22Rv1 (cell line): ENCODE measurements at regions not wholly inside any gene's neighbourhood (a gene's known extent, or its start where the extent isn't known, plus 50 kb on each side); places are given as distances from the start of the nearest gene placed in this dataset.

Source experiments
- ZFX ChIP-seq: fragments of 450-650 bp; IDR thresholded peaks from 2 replicates; pipeline ENCODE4 v1.6.1; 2017; ENCODE audit warnings: antibody characterized with exemption, borderline replicate concordance
- TF ChIP-seq, protein P1 (sequence below): fragments of 450-650 bp; IDR thresholded peaks from 2 replicates; pipeline ENCODE4 v1.5.1; 2017; ENCODE audit warnings: mild to moderate bottlenecking

GRCh38 chr3:177976866-177977265, 559.4 kb upstream of the KCNMB2 start:
- no peak for TF ChIP-seq ZFX
- TF ChIP-seq, protein P1, sequence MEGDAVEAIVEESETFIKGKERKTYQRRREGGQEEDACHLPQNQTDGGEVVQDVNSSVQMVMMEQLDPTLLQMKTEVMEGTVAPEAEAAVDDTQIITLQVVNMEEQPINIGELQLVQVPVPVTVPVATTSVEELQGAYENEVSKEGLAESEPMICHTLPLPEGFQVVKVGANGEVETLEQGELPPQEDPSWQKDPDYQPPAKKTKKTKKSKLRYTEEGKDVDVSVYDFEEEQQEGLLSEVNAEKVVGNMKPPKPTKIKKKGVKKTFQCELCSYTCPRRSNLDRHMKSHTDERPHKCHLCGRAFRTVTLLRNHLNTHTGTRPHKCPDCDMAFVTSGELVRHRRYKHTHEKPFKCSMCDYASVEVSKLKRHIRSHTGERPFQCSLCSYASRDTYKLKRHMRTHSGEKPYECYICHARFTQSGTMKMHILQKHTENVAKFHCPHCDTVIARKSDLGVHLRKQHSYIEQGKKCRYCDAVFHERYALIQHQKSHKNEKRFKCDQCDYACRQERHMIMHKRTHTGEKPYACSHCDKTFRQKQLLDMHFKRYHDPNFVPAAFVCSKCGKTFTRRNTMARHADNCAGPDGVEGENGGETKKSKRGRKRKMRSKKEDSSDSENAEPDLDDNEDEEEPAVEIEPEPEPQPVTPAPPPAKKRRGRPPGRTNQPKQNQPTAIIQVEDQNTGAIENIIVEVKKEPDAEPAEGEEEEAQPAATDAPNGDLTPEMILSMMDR, result no peak
